B cell (primary cell): ENCODE measurements at regions not wholly inside any gene's neighbourhood (a gene's known extent, or its start where the extent isn't known, plus 50 kb on each side); places are given as distances from the start of the nearest gene placed in this dataset.

Source experiments
- ATAC-seq: fragments of 200-7000 bp; cut with Tn5 transposase; one replicate; pipeline ENCODE4 v1.10.0; 2021; ENCODE audit warnings: low read depth, mild to moderate bottlenecking, moderate number of reproducible peaks, moderate library complexity
- CTCF ChIA-PET: fragments of 350-600 bp; sonication (Branson Sonifier 250); formaldehyde crosslinking; loops from one replicate; lab custom pipeline; 2021; ENCODE audit warnings: antibody characterized with exemption, inconsistent platforms; lab: Charles Lee
- POLR2A ChIA-PET: fragments of 350-600 bp; sonication (Branson Sonifier 250); formaldehyde crosslinking; loops from one replicate; lab custom pipeline; 2021; ENCODE audit warnings: antibody characterized with exemption; lab: Charles Lee
- DNase-seq: peaks from one replicate; pipeline ENCODE4 v3.0.0; 2013
- H2AFZ ChIP-seq: 2 replicates; pipeline ENCODE4 v1.6.1; 2012; ENCODE audit warnings: mild to moderate bottlenecking, low read depth, low read length; ENCODE audit not compliant: insufficient read depth, poor library complexity, severe bottlenecking
- H3K27ac ChIP-seq, 2 donors: 1 replicate in 1 of 2; 2 replicates in 1 of 2; pipeline ENCODE4 v1.5.1; 2012 to 2013; ENCODE audit warnings: low read length in 2 of 2, mild to moderate bottlenecking in 2 of 2, moderate library complexity in 1 of 2
- H3K27me3 ChIP-seq, 4 experiments: fragments of 200-600 bp in 1 of 4; sonication (generic) in 1 of 4; replicated peaks in 1 of 4; 1 replicate in 2 of 4; 2 replicates in 2 of 4; pipeline versions ENCODE4 v1.6.1 to v1.7.0; 2013 to 2016; ENCODE audit warnings: low read length in 3 of 4, mild to moderate bottlenecking in 2 of 4, mixed read lengths in 1 of 4, moderate library complexity in 1 of 4; ENCODE audit not compliant: insufficient read depth in 4 of 4, control insufficient read depth in 3 of 4; ENCODE audit errors: control extremely low read depth in 1 of 4
- H3K36me3 ChIP-seq, 2 experiments: replicated peaks in 1 of 2; 1 replicate in 1 of 2; 2 replicates in 1 of 2; pipeline versions ENCODE4 v1.6.1 to v1.7.1; 2013; ENCODE audit warnings: low read length in 1 of 2; ENCODE audit not compliant: insufficient read depth in 2 of 2, control insufficient read depth in 1 of 2; ENCODE audit errors: control extremely low read depth in 1 of 2, extremely low read depth in 1 of 2
- H3K4me1 ChIP-seq, 2 donors: fragments of 200-600 bp in 1 of 2; sonication (generic) in 1 of 2; 1 replicate in 1 of 2; 2 replicates in 1 of 2; pipeline versions ENCODE4 v1.5.1 to v1.6.1; 2013 to 2017; ENCODE audit warnings: low read length in 2 of 2; ENCODE audit not compliant: control insufficient read depth in 2 of 2, insufficient read depth in 2 of 2
- H3K4me2 ChIP-seq: replicated peaks from 2 replicates; pipeline ENCODE3; 2012; ENCODE audit warnings: mild to moderate bottlenecking, low read depth, low read length; ENCODE audit not compliant: poor library complexity, severe bottlenecking
- H3K4me3 ChIP-seq, 5 experiments: fragments of 200-600 bp in 1 of 5; sonication (generic) in 1 of 5; 1 replicate in 3 of 5; 2 replicates in 2 of 5; pipeline versions ENCODE4 v1.5.1 to v1.7.0; 2011 to 2016; ENCODE audit warnings: low read length in 4 of 5, mild to moderate bottlenecking in 4 of 5, low read depth in 2 of 5, control low read depth in 1 of 5, moderate library complexity in 1 of 5; ENCODE audit not compliant: insufficient read depth in 1 of 5; ENCODE audit errors: control extremely low read depth in 1 of 5, extremely low read depth in 1 of 5
- H3K79me2 ChIP-seq: fragments of 200-600 bp; sonication (generic); one replicate; pipeline ENCODE4 v1.6.0; 2016; ENCODE audit warnings: low read length; ENCODE audit not compliant: control insufficient read depth, insufficient read depth
- H3K9ac ChIP-seq: fragments of 200-600 bp; sonication (generic); 2 replicates; pipeline ENCODE4 v1.6.1; 2017; ENCODE audit warnings: mild to moderate bottlenecking, low read length, moderate library complexity
- H3K9me3 ChIP-seq, 3 donors: one replicate each; pipeline versions ENCODE4 v1.6.1 to v1.7.1; 2013; ENCODE audit warnings: low read length in 2 of 3; ENCODE audit not compliant: control insufficient read depth in 2 of 3, insufficient read depth in 1 of 3; ENCODE audit errors: control extremely low read depth in 1 of 3
- H4K20me1 ChIP-seq: 2 replicates; pipeline ENCODE4 v1.6.0; 2012; ENCODE audit warnings: mild to moderate bottlenecking, low read length; ENCODE audit not compliant: insufficient read depth, control insufficient read depth, poor library complexity, severe bottlenecking
- H3K27ac Mint-ChIP-seq: one replicate; pipeline ENCODE4 v1.8.0; 2021; ENCODE audit warnings: mixed read lengths
- H3K27me3 Mint-ChIP-seq: one replicate; pipeline ENCODE4 v1.8.0; 2021; ENCODE audit warnings: mixed read lengths
- H3K4me1 Mint-ChIP-seq: one replicate; pipeline ENCODE4 v1.8.0; 2021; ENCODE audit warnings: mixed read lengths
- H3K4me3 Mint-ChIP-seq: one replicate; pipeline ENCODE4 v1.8.0; 2021; ENCODE audit warnings: mixed read lengths
- H3K9me3 Mint-ChIP-seq: one replicate; pipeline ENCODE4 v1.8.0; 2022; ENCODE audit warnings: mixed read lengths; ENCODE audit not compliant: insufficient read depth
- CTCF ChIP-seq: fragments of 200-600 bp; IDR thresholded peaks from one replicate; pipeline ENCODE4 v1.8.0; 2022; ENCODE audit warnings: antibody characterized with exemption, mild to moderate bottlenecking
- EZH2 ChIP-seq: IDR thresholded peaks from 2 replicates; pipeline ENCODE4 v1.6.1; 2012; ENCODE audit warnings: borderline replicate concordance, low read depth, mild to moderate bottlenecking, moderate library complexity, low read length; ENCODE audit not compliant: insufficient read depth, poor library complexity, severe bottlenecking
- WGBS: methylation state at CpG from one replicate; pipeline ENCODE4 v1.1.5; 2013; ENCODE audit warnings: missing lambda C conversion rate; ENCODE audit not compliant: insufficient coverage; 5-methylcytosine and 5-hydroxymethylcytosine counted together
- intact Hi-C: fragments of 100-400 bp; cut with micrococcal nuclease; formaldehyde crosslinking; loops from one replicate; pipeline ENCODE4 v1.10.0; 2022

- Histone ChIP-seq H3K4me1 (no peaks in the 10 kb centered on the region), H3K4me3 (no peak overlapping the region), H2AFZ (no peak overlapping the region), H3K36me3 (no peaks in the 10 kb centered on the region), H3K79me2 (no peaks in the 10 kb centered on the region), H3K27ac (no peak overlapping the region), H3K27me3 (no peaks in the 10 kb centered on the region), H4K20me1 (no peaks in the 10 kb centered on the region), H3K9me3 (no peaks in the 10 kb centered on the region), H3K4me2 (no peak overlapping the region), H3K9ac (no peak overlapping the region)
- 96% methylated on average over 7 of the region's 10 CpGs for WGBS
- CTCF ChIA-PET = no interaction called here
- Mint-ChIP-seq H3K4me1 (no peaks in the 10 kb centered on the region), H3K27me3 (no peaks in the 10 kb centered on the region), H3K27ac (no peak overlapping the region), H3K4me3 (no peak overlapping the region), H3K9me3 (no peaks in the 10 kb centered on the region)
- POLR2A ChIA-PET = no interaction called here
- ATAC-seq = no peak
- intact Hi-C loops = no loop called here
- TF ChIP-seq CTCF (no peak), EZH2 (no peak)
- no peak for DNase-seq
These were observed 652.9 kb downstream of the PLA2G4A start for GRCh38 chr1:187481581-187482148.

GRCh38 chr1:187490266-187490665 lies 661.5 kb downstream of the PLA2G4A start:
- Histone ChIP-seq H3K27me3 (no peaks in the 10 kb centered on the region), H3K9ac (no peak overlapping the region), H2AFZ (no peak overlapping the region), H3K4me3 (no peak overlapping the region), H3K4me2 (no peak overlapping the region), H4K20me1 (no peaks in the 10 kb centered on the region), H3K9me3 (no peaks in the 10 kb centered on the region), H3K79me2 (no peaks in the 10 kb centered on the region), H3K27ac (no peak overlapping the region), H3K4me1 (no peaks in the 10 kb centered on the region), H3K36me3 (no peaks in the 10 kb centered on the region)
- intact Hi-C loops = no loop called here
- Mint-ChIP-seq H3K9me3 (peaks cover 5% of the 10 kb centered on the region), H3K27me3 (no peaks in the 10 kb centered on the region), H3K4me3 (no peak overlapping the region), H3K4me1 (no peaks in the 10 kb centered on the region), H3K27ac (no peak overlapping the region)
- ATAC-seq (no peak), DNase-seq (no peak)
- WGBS = no CpG with 5 or more reads among the region's 3 CpGs
- TF ChIP-seq EZH2 = no peak
- no peak for TF ChIP-seq CTCF
- ChIA-PET POLR2A (no interaction called here), CTCF (no interaction called here)
